Lower leg skin (tissue), 4 donors: ENCODE measurements at regions not wholly inside any gene's neighbourhood (a gene's known extent, or its start where the extent isn't known, plus 50 kb on each side); places are given as distances from the start of the nearest gene placed in this dataset.

Experiments used
- DNase-seq, 2 donors: peaks; one replicate each; pipeline ENCODE4 v3.0.0-alpha.2; 2019; ENCODE audit warnings: low spot score in 2 of 2
- H3K4me3 ChIP-seq: fragments of 200-600 bp; sonication (generic); 2 replicates; pipeline ENCODE4 v1.5.1; 2017; ENCODE audit warnings: mild to moderate bottlenecking, low read depth; ENCODE audit not compliant: poor library complexity, severe bottlenecking
- CTCF ChIP-seq, 3 donors: fragments of 450-650 bp; IDR thresholded peaks; one replicate each; pipeline ENCODE4 v1.5.1; 2016; ENCODE audit warnings: antibody characterized with exemption in 3 of 3, mild to moderate bottlenecking in 3 of 3, moderate library complexity in 2 of 3
- POLR2A ChIP-seq, 2 donors: fragments of 450-650 bp; IDR thresholded peaks; one replicate each; pipeline ENCODE4 v1.6.1; 2016 to 2017; ENCODE audit warnings: antibody characterized with exemption in 2 of 2, mild to moderate bottlenecking in 1 of 2, moderate library complexity in 1 of 2
- WGBS, 2 donors: methylation state at CpG; one replicate each; pipeline ENCODE4 v1.1.5; 2018; 5-methylcytosine and 5-hydroxymethylcytosine counted together
- intact Hi-C: fragments of 100-400 bp; cut with DNase I; formaldehyde crosslinking; loops from one replicate; pipeline ENCODE4 v1.15.0; 2023; ENCODE audit warnings: low total_unique reads

DNA sequence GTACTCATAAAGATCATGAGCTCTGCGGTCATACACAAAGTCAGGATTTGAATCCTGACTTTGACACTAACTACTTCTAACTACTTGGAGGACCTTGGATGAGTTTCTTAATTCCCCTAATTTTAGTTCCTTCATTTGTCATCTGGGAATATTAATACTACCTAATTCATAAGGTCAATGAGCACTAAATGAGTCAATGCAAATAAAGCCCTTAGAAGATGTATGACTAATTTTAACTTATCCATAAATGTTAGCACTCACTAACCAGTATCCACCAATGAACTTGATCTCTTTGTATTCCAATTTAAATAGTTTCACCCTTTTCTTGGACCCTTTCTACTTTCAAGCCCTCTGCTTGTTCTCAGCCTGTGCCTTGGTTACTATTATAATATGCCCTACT lies 1106.4 kb downstream of the CDH18 start:
- no peak overlapping the region for H3K4me3 ChIP-seq
- intact Hi-C loops = no loop called here
- 94 to 95% methylated on average over 1 of the region's 1 CpG for WGBS, 2 donors
- DNase-seq = no peak
- TF ChIP-seq POLR2A (IDR thresholded peaks at IDR 0.05) (no peak), CTCF (IDR thresholded peaks at IDR 0.05) (no peak)

DNA sequence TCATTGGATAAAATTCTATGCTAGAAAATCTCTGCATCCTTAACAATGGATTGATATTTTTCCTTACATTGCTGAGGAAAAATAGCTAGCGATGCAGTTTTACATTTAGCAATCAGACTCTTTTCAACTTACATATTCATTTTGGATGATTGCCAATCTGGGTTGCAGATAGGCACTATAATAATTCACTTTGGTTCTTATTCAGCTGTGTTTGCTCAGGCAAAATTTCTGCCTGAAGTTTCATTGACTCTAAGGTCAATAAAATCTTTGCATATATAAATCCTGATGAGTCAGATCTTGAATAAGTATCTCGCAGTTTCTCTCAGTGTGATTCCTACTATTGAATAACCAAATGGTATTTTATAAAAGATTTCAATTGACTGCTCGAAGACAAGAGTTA lies 1105.8 kb downstream of the CDH18 start:
- TF ChIP-seq CTCF (IDR thresholded peaks at IDR 0.05) (no peak), POLR2A (IDR thresholded peaks at IDR 0.05) (no peak)
- DNase-seq = no peak
- H3K4me3 ChIP-seq = no peak overlapping the region
- intact Hi-C loops = no loop called here
- 59 to 61% methylated on average over 3 of the region's 3 CpGs for WGBS, 2 donors

DNA sequence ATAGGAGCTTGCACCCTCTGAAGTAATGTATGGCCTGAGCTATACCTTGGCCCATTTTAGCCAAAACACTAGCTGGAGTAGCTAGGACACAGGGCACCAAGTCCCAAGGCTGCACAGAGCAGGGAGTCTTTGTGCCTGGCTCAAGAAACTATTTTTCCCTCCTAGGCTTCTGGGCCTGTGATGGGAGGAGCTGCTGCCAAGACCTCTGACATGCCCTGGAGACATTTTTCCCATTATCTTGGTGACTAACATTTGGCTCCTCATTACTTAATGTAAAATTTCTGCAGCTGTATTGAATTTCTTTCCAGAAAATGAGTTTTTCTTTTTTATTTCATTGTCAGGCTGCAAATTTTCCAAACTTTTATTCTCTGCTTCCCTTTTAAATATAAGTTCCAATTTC lies 1099.2 kb downstream of the CDH18 start:
- no peak overlapping the region for H3K4me3 ChIP-seq
- DNase-seq = no peak
- intact Hi-C loops = no loop called here
- TF ChIP-seq CTCF (IDR thresholded peaks at IDR 0.05) (no peak), POLR2A (IDR thresholded peaks at IDR 0.05) (no peak)

DNA sequence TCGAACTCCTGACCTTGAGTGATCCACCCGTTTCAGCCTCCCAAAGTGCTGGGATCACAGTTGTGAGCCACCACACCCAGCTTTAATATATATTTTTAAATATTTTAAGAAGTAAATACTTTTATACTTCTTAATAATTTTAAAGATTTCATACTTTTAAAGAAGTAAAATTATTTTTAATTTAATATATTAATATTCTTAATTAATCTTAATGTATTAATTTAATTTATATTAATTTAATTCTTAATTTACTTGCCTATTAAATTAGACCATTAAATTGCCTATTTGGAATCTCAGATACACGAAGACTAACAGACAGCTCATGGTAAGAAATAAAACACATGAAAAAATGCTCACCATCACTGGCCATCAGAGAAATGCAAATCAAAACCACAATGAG lies 1087.4 kb downstream of the CDH18 start:
- intact Hi-C loops = no loop called here
- no peak for DNase-seq
- 85% methylated on average over 3 of the region's 3 CpGs for WGBS, 2 donors
- no peak overlapping the region for H3K4me3 ChIP-seq
- TF ChIP-seq POLR2A (IDR thresholded peaks at IDR 0.05) = no peak
- TF ChIP-seq CTCF (IDR thresholded peaks at IDR 0.05) = no peak

DNA sequence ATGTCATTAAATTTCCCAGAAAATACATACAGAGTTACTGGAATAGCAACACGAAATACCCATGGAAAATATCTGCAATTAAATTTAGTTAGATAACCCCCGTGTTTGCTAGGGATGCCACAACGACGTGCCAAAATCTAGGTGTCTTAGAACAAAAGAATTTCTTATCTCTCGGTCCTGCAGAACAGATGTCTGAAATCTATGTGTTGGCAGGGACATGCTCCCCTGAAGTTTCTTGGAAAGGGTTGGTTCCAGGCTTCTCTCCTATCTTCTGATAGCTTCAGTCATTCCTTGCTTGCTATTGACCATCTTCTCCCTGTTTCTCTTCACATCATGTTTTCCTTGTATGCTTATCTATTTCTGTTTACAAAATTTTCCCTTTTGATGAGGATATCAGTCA lies 1067.0 kb downstream of the CDH18 start:
- H3K4me3 ChIP-seq = no peak overlapping the region
- TF ChIP-seq POLR2A (IDR thresholded peaks at IDR 0.05) (no peak), CTCF (IDR thresholded peaks at IDR 0.05) (no peak)
- WGBS, 2 donors = 74 to 76% methylated on average over 5 of the region's 5 CpGs
- no peak for DNase-seq
- intact Hi-C loops = no loop called here

- no peak for DNase-seq
- intact Hi-C loops = no loop called here
- TF ChIP-seq CTCF (IDR thresholded peaks at IDR 0.05) (no peak), POLR2A (IDR thresholded peaks at IDR 0.05) (no peak)
- no peak overlapping the region for H3K4me3 ChIP-seq
- WGBS, 2 donors = 80% methylated on average over 2 of the region's 2 CpGs
Measured at GRCh38 chr5:18932081-18932480, 1055.9 kb downstream of the CDH18 start.
